ENCODE measurements at regions not wholly inside any gene's neighbourhood (a gene's known extent, or its start where the extent isn't known, plus 50 kb on each side); places are given as distances from the start of the nearest gene placed in this dataset.

DNA sequence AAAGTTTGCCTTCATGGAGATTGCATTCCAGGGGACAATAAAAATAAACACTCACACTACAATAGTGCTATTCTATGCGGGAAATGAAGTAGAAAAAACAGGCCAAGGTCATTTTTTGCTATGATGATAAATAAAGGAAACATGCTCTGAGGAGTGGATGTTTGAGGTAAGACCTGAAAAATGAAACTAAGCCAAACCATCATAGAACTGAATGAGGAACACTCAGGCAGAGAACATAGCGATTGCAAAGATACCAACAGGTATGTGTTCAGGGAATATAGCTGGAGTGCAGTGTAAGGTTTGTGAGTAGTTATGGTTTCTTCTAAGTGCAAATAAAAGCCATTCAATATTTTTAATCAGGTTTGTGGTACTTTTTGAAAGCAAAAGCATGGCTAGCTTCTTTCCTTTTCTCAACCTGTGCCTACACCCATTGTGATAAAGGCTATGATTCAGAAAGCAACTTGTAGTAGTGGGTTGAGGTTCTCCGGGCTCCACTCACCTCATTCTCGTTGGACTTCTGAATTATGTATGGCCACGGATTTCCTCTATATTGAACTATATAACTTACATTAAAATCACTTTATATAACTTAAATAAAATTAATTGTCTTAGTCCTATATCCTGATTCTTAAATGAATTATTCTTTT lies 278.2 kb upstream of the CHORDC1 start:
- DNase-seq (ENCODE audit: low read depth in 1 of 2, low spot score in 1 of 2) = no peak
- no peak overlapping the region for H3K4me3 ChIP-seq (replicated peaks; ENCODE audit: insufficient read depth, low read length)
- H3K27ac ChIP-seq (replicated peaks) = no peak overlapping the region
- H3K27me3 ChIP-seq (ENCODE audit: insufficient read depth, poor library complexity, severe bottlenecking) = no peaks in the 10 kb centered on the region
- TF ChIP-seq POLR2AphosphoS5 (IDR thresholded peaks at IDR 0.05; ENCODE audit: low read depth) = no peak
- TF ChIP-seq GABPA (IDR thresholded peaks at IDR 0.05; ENCODE audit: low read depth) = no peak
- no peak for TF ChIP-seq SPI1 (IDR thresholded peaks at IDR 0.05; ENCODE audit: borderline replicate concordance, low read depth)

DNA sequence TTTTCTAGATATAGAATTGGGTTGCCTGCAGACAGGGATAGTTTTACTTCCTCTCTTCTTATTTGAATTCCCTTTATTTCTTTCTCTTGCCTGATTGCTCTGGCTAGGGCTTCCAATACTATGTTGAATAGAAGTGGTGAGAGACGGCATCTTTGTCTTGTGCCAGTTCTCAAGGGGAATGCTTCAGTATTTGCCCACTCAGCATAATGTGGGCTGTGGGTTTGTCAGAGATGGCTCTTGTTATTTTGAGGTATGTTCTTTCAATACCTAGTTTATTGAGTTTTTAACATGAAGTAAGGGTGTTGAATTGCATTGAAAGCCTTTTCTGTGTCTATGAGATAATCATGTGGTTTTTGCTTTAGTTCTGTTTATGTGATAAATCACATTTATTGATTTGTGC lies 273.9 kb upstream of the CHORDC1 start:
- DNase-seq (ENCODE audit: low read depth in 1 of 2, low spot score in 1 of 2) = no peak
- TF ChIP-seq GABPA (IDR thresholded peaks at IDR 0.05; ENCODE audit: low read depth) (no peak), SPI1 (IDR thresholded peaks at IDR 0.05; ENCODE audit: borderline replicate concordance, low read depth) (no peak), POLR2AphosphoS5 (IDR thresholded peaks at IDR 0.05; ENCODE audit: low read depth) (no peak)
- TF ChIP-seq, protein P1, sequence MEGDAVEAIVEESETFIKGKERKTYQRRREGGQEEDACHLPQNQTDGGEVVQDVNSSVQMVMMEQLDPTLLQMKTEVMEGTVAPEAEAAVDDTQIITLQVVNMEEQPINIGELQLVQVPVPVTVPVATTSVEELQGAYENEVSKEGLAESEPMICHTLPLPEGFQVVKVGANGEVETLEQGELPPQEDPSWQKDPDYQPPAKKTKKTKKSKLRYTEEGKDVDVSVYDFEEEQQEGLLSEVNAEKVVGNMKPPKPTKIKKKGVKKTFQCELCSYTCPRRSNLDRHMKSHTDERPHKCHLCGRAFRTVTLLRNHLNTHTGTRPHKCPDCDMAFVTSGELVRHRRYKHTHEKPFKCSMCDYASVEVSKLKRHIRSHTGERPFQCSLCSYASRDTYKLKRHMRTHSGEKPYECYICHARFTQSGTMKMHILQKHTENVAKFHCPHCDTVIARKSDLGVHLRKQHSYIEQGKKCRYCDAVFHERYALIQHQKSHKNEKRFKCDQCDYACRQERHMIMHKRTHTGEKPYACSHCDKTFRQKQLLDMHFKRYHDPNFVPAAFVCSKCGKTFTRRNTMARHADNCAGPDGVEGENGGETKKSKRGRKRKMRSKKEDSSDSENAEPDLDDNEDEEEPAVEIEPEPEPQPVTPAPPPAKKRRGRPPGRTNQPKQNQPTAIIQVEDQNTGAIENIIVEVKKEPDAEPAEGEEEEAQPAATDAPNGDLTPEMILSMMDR (IDR thresholded peaks at IDR 0.05; ENCODE audit: insufficient read depth, low read length) = no peak
- TF ChIP-seq, protein P2, sequence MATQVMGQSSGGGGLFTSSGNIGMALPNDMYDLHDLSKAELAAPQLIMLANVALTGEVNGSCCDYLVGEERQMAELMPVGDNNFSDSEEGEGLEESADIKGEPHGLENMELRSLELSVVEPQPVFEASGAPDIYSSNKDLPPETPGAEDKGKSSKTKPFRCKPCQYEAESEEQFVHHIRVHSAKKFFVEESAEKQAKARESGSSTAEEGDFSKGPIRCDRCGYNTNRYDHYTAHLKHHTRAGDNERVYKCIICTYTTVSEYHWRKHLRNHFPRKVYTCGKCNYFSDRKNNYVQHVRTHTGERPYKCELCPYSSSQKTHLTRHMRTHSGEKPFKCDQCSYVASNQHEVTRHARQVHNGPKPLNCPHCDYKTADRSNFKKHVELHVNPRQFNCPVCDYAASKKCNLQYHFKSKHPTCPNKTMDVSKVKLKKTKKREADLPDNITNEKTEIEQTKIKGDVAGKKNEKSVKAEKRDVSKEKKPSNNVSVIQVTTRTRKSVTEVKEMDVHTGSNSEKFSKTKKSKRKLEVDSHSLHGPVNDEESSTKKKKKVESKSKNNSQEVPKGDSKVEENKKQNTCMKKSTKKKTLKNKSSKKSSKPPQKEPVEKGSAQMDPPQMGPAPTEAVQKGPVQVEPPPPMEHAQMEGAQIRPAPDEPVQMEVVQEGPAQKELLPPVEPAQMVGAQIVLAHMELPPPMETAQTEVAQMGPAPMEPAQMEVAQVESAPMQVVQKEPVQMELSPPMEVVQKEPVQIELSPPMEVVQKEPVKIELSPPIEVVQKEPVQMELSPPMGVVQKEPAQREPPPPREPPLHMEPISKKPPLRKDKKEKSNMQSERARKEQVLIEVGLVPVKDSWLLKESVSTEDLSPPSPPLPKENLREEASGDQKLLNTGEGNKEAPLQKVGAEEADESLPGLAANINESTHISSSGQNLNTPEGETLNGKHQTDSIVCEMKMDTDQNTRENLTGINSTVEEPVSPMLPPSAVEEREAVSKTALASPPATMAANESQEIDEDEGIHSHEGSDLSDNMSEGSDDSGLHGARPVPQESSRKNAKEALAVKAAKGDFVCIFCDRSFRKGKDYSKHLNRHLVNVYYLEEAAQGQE (IDR thresholded peaks at IDR 0.05; ENCODE audit: insufficient replicate concordance, low read depth) = no peak
- Histone ChIP-seq H3K27ac (replicated peaks) (no peak overlapping the region), H3K27me3 (ENCODE audit: insufficient read depth, poor library complexity, severe bottlenecking) (no peaks in the 10 kb centered on the region), H3K4me3 (replicated peaks; ENCODE audit: insufficient read depth, low read length) (no peak overlapping the region)

DNA sequence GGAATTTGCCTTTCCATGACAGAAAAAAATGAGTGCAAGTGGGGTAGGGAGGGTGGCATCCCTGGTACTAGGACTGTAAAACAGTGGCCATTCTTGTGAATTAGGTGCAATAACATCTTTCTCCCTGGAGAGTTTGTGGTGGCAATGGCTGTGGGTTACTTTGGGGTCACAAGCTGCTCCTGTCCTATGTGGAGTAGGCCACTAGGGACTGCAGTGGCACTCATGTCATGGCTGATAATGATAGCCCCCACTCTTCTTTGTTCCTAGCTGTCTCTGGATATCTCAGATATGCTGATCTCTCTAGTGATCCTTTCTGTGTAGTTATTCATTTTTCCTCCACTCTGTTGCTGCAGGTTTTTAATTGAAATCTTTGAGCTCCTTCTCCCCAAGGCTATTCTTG lies 270.5 kb upstream of the CHORDC1 start:
- no peak overlapping the region for H3K4me3 ChIP-seq (replicated peaks; ENCODE audit: insufficient read depth, low read length)
- no peak overlapping the region for H3K27ac ChIP-seq (replicated peaks)
- TF ChIP-seq, protein P2 (IDR thresholded peaks at IDR 0.05; ENCODE audit: insufficient replicate concordance, low read depth) = no peak
- TF ChIP-seq POLR2AphosphoS5 (IDR thresholded peaks at IDR 0.05; ENCODE audit: low read depth) (no peak), GABPA (IDR thresholded peaks at IDR 0.05; ENCODE audit: low read depth) (no peak), SPI1 (IDR thresholded peaks at IDR 0.05; ENCODE audit: borderline replicate concordance, low read depth) (no peak)
- TF ChIP-seq, protein P1 (IDR thresholded peaks at IDR 0.05; ENCODE audit: insufficient read depth, low read length) = no peak
- no peaks in the 10 kb centered on the region for H3K27me3 ChIP-seq (ENCODE audit: insufficient read depth, poor library complexity, severe bottlenecking)
- no peak for DNase-seq (ENCODE audit: low read depth in 1 of 2, low spot score in 1 of 2)

DNA sequence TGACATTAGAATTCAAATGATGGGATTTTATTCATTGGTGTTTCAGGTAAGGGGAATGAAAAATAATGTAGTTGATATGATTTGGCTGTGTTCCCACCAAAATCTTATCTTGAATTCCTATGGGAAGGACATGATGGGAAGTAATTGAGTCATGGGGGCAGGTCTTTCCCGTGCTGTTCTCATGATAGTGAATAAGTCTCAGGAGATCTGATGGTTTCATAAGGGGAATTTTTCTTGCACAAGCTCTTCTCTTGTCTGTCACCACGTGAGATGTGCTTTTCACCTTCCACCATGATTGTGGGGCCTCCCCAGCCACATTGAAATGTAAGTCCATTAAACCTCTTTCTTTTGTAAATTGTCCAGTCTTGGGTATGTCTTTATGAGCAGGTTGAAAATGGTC lies 268.6 kb upstream of the CHORDC1 start:
- Histone ChIP-seq H3K4me3 (replicated peaks; ENCODE audit: insufficient read depth, low read length) (no peak overlapping the region), H3K27me3 (ENCODE audit: insufficient read depth, poor library complexity, severe bottlenecking) (no peaks in the 10 kb centered on the region), H3K27ac (replicated peaks) (no peak overlapping the region)
- no peak for DNase-seq (ENCODE audit: low read depth in 1 of 2, low spot score in 1 of 2)
- TF ChIP-seq, protein P2 (IDR thresholded peaks at IDR 0.05; ENCODE audit: insufficient replicate concordance, low read depth) = no peak
- no peak for TF ChIP-seq GABPA (IDR thresholded peaks at IDR 0.05; ENCODE audit: low read depth)
- TF ChIP-seq, protein P1 (IDR thresholded peaks at IDR 0.05; ENCODE audit: insufficient read depth, low read length) = no peak
